ENCODE measurements at regions not wholly inside any gene's neighbourhood (a gene's known extent, or its start where the extent isn't known, plus 50 kb on each side); places are given as distances from the start of the nearest gene placed in this dataset.
A peak's percentile ranks its signal among the peaks of the same experiment; 100 is the strongest.

DNA sequence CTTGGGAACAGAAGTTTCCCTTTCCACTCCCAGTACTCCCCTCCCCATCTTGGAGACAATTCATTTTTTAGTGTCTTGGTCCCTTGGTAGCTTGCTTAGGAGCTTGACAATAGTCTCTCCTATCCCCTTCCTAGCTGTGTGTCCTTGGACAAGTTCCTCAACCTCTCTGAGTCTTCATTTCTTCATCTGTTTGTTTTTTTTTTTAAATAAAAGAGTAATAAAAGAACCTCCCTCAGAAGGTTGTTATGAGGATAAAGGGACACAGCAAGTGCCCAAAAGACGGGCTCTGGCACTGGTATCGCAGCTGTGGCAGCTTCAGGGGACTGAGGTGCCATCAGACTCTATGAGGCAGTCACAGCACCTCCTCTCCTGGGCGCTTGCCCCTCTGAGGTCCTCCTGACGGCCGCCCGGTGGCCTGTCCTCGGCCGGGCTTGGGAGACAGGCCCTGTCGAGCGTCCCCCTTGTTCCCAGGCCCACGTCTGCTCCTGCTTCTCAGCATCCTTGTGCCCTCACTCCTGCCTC, 689.2 kb downstream of the MATN1 start:
- no peak for ATAC-seq
- no peak for DNase-seq
- H3K27ac Mint-ChIP-seq = no peak overlapping the region
- H3K4me3 Mint-ChIP-seq = no peak overlapping the region
- CTCF ChIA-PET = no interaction called here
- peaks cover 1% of the 10 kb centered on the region for H3K36me3 Mint-ChIP-seq
- H3K4me1 Mint-ChIP-seq = no peaks in the 10 kb centered on the region
- H3K9me3 Mint-ChIP-seq (ENCODE audit: low read depth) = peaks cover 4% of the 10 kb centered on the region
- peaks cover 3% of the 10 kb centered on the region for H3K27me3 Mint-ChIP-seq

DNA sequence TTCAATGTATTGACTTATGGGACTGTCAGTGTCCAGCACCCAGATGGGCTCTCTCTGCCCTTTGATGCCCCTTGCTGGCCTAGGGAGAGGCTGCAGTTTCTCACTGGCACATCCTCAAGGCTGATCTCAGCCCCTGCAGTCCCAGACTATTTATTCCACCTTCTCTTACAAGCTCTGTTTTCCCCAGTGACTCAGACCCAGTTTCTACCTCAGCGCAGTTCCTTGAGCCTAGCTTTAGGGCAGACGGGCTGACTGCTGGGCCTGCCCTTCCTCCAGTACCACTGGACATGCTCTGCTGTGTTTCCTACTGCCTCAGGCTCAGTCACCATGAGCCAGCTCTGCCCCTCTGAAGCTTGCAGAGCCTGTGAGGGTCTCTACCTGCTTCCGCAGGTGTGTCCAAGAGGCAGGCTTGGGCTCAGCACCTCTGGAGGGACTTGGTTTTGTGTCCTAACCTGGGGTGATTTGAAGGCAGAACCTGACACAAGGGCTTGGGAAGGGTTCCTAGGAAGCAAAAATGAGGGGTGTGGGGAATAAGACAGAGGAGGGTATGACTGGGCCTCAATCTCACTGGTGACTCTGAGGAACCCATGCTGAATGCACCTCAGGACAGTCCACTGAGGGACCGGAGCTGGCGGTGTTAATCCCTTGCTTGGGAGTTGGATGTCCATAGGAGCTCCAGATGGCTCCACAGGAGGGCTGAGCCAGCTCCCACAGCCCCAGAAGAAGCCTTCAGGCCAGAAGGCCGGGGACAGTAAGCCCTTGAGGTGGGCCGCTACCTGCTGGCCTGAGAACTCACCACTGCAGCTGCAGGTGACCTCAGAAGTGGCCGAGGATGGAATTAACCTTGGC, 689.9 kb downstream of the MATN1 start:
- CTCF ChIA-PET = no interaction called here
- no peak overlapping the region for H3K4me3 Mint-ChIP-seq
- peaks cover 4% of the 10 kb centered on the region for H3K9me3 Mint-ChIP-seq (ENCODE audit: low read depth)
- H3K27ac Mint-ChIP-seq = no peak overlapping the region
- peaks cover 3% of the 10 kb centered on the region for H3K27me3 Mint-ChIP-seq
- DNase-seq (peak; percentile 31), ATAC-seq (no peak)
- peaks cover 1% of the 10 kb centered on the region for H3K36me3 Mint-ChIP-seq
- no peaks in the 10 kb centered on the region for H3K4me1 Mint-ChIP-seq

DNA sequence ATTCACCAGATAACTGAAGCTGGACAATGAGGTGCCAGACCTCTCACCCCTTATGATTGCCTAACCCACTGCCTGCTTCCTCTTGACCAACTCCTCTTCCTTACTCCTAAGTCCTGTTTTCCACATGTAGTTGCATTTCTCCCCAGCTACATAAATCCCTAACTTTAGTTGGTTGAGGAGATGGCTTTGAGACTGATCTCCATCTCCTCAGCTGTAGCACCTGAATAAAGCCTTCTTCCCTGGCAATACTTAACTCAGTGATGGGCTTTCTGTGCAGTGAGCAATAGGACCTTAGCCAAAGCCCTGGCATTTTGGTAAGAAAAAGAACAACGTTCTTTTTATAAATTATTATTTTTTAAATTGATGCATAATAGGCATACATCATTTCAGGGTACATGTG, 691.1 kb downstream of the MATN1 start:
- H3K4me1 Mint-ChIP-seq = no peaks in the 10 kb centered on the region
- peaks cover 3% of the 10 kb centered on the region for H3K27me3 Mint-ChIP-seq
- H3K36me3 Mint-ChIP-seq = peaks cover 1% of the 10 kb centered on the region
- peaks cover 4% of the 10 kb centered on the region for H3K9me3 Mint-ChIP-seq (ENCODE audit: low read depth)
- H3K27ac Mint-ChIP-seq = no peak overlapping the region
- ATAC-seq = no peak
- H3K4me3 Mint-ChIP-seq = no peak overlapping the region
- DNase-seq = no peak
- CTCF ChIA-PET = no interaction called here

DNA sequence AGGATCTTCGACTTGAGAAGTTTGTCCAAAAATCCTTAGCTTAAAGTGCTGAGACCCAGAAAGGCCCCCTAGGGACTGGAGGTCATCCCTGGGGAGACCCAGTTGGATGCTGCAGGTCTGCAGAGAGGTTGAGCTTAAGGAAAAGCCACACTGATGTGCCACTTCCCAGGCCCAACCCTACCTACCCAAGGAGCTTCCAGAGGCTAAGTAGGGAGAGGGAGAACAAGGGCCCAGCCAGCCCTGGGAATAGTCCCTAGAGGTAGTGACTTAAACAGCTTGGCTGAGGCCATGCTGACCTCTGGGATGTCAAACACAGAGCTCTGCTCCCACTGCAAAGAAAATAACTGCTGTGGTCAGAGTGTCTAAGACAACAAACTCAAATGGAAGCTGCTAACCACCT, 693.7 kb downstream of the MATN1 start:
- peaks cover 4% of the 10 kb centered on the region for H3K9me3 Mint-ChIP-seq (ENCODE audit: low read depth)
- no peaks in the 10 kb centered on the region for H3K4me1 Mint-ChIP-seq
- ATAC-seq (no peak), DNase-seq (peak; percentile 15)
- no peak overlapping the region for H3K4me3 Mint-ChIP-seq
- H3K27ac Mint-ChIP-seq = no peak overlapping the region
- peaks cover 11% of the 10 kb centered on the region for H3K27me3 Mint-ChIP-seq
- peaks cover 1% of the 10 kb centered on the region for H3K36me3 Mint-ChIP-seq
- CTCF ChIA-PET = no interaction called here

DNA sequence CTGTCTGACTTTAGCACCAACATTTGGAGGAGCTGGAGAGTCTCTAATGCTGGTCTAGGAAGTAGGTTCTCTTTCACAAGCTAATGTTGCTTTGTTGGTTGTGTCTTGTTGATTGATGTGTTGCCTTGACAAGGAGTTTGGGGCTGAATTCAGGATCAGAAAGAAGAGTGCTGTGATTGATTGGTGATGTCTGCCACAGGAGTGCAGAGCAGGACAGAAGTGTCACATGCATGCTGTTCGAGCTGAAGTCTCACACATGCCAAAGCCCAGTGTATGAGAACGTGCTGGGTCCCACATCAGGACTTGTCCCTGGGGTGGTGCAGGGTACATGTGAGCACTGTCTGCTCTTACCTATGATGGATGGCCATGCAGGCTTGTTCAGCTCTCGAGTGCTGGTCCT, 694.4 kb downstream of the MATN1 start:
- H3K4me3 Mint-ChIP-seq = no peak overlapping the region
- H3K36me3 Mint-ChIP-seq = peaks cover 1% of the 10 kb centered on the region
- H3K27ac Mint-ChIP-seq = no peak overlapping the region
- no peaks in the 10 kb centered on the region for H3K4me1 Mint-ChIP-seq
- CTCF ChIA-PET = no interaction called here
- H3K27me3 Mint-ChIP-seq = peaks cover 11% of the 10 kb centered on the region
- H3K9me3 Mint-ChIP-seq (ENCODE audit: low read depth) = peaks cover 4% of the 10 kb centered on the region
- DNase-seq (peak; percentile 31), ATAC-seq (no peak)

DNA sequence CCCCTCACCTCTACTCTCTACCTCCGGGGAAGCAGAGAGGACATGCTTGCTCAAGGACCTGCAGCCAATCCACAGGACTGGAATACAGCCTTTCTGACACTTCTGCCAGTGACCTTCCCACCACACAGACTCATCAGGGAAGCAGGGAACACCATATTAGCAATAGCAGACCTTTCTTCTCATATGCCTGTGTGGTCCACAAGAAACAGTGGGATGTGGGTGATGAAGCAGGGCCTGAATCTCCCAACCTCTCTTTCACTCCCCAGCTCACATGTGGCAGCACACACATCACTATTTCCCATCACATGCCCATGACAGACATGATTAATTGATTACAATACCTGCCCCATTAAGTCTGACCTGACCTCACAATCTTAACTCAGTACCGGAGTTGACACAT, 695.1 kb downstream of the MATN1 start:
- Mint-ChIP-seq H3K4me1 (no peaks in the 10 kb centered on the region), H3K4me3 (no peak overlapping the region), H3K9me3 (ENCODE audit: low read depth) (peaks cover 4% of the 10 kb centered on the region), H3K27ac (no peak overlapping the region), H3K36me3 (peaks cover 1% of the 10 kb centered on the region), H3K27me3 (peaks cover 11% of the 10 kb centered on the region)
- ATAC-seq (no peak), DNase-seq (peak; percentile 25)
- CTCF ChIA-PET = no interaction called here

DNA sequence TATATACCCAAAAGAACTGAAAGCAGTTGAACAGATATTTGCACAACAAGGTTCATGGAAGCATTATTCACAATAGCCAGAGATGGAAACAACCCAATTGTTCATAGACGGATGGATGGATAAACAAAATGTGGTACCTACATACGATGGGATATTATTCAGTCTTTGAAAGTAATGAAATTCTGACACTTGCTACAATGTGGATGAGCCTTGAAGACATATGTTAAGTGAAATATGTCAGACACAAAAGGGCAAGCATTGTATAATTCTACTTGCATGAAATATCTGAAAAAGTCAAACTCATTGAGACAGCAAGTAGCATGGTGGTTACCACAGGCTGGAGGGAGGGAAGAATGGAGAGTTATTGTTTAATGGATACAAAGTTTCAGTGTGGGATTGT, 696.1 kb downstream of the MATN1 start:
- H3K4me1 Mint-ChIP-seq = no peaks in the 10 kb centered on the region
- H3K4me3 Mint-ChIP-seq = no peak overlapping the region
- peaks cover under 1% of the 10 kb centered on the region for H3K36me3 Mint-ChIP-seq
- CTCF ChIA-PET = no interaction called here
- H3K9me3 Mint-ChIP-seq (ENCODE audit: low read depth) = peaks cover 1% of the 10 kb centered on the region
- H3K27me3 Mint-ChIP-seq = peaks cover 11% of the 10 kb centered on the region
- DNase-seq = no peak
- no peak overlapping the region for H3K27ac Mint-ChIP-seq
- no peak for ATAC-seq

DNA sequence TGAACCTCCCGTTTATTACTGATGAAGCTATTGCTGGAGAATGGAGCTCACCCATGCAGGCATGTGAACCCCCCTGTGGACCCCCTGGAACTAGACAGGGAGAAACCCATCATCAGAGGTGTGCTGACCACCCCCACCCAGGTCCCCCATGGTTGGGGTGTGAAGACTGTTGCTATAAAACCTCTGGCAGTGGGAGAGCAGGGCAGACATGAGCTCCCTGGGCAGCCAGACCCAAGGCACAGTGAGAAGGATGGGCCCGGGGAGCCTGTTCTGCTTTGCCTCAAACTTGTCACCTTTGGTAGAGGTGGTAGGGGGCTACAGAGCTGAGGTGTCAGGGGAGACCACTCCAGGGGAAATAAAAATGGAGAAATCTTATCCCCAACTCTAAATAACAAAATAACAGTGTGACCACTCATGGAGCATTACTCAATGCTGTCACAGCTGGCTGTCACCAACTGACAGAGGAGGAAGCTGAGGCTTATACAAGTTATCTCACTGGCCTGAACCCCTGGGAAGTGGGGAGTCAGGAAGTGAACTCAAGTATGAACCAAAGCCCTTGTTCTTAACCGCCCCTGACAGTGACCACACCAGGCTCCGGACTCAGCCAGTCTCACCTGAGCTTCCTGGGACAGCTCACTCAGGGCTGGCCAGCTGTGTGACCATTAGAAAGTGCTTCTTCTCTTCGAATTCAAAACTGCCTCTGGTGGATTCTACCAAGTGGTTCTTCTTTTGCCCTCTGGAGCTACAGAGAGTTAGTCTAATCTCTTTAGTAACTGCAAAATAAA, 698.8 kb downstream of the MATN1 start:
- Mint-ChIP-seq H3K4me1 (no peaks in the 10 kb centered on the region), H3K9me3 (ENCODE audit: low read depth) (no peaks in the 10 kb centered on the region), H3K36me3 (no peaks in the 10 kb centered on the region), H3K4me3 (no peak overlapping the region), H3K27me3 (peaks cover 9% of the 10 kb centered on the region), H3K27ac (no peak overlapping the region)
- DNase-seq = peak; percentile 21
- CTCF ChIA-PET = no interaction called here
- no peak for ATAC-seq

DNA sequence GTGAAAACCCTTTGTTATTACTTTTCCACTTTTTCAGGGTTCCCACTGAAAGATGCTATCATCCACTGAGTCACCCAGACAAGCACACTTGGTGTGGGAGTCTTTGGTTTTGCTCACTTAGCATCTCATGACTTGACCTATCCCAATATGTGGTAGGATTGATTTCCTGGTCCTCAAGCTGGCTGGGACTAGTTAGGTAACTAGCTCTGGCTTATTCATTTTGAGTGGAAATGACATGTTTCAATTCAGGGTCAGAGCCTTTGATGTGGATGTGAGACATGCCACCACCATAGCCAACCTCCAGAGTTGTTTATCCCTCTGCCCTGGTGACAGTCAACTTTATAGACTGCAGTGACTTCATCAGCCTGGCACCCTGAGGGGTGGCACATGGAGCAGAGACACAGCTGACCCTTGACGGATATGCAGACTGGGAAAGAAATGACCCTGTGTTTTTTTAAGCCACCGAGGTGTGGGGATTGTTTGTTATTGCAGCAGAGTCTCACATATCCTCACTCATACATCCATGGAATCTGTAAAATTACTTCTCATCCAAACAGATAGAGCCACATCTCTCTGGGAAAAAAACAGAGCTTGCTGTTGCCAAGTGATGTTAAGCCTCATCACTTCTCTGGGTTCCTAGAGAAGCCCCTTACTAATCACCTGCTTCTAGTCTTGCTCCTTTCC, 699.9 kb downstream of the MATN1 start:
- no peaks in the 10 kb centered on the region for H3K9me3 Mint-ChIP-seq (ENCODE audit: low read depth)
- H3K4me3 Mint-ChIP-seq = no peak overlapping the region
- H3K4me1 Mint-ChIP-seq = no peaks in the 10 kb centered on the region
- peaks cover 9% of the 10 kb centered on the region for H3K27me3 Mint-ChIP-seq
- ATAC-seq (no peak), DNase-seq (peak; percentile 11)
- no peak overlapping the region for H3K27ac Mint-ChIP-seq
- H3K36me3 Mint-ChIP-seq = no peaks in the 10 kb centered on the region
- CTCF ChIA-PET = no interaction called here

DNA sequence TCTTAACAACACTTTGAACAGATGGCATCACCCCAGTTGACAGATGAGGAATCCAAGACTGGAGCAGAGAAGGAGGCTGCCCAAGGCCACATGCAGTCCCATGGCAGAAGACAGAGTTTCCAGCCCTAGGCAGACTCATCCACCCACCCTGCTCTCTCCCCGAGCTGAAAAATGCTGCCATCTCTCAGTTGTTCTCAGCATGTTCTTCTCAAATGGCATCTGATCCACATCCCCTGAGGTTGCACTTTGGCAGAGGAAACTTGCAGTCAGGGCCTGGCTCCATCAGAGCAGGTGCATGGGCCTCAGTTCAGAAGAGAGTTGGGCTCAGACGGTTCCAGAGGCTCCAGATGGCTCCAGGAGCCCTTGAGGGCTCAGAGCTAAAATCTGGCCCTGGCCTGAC, 709.4 kb downstream of the MATN1 start:
- CTCF ChIA-PET = no interaction called here
- Mint-ChIP-seq H3K27me3 (no peaks in the 10 kb centered on the region), H3K9me3 (ENCODE audit: low read depth) (no peaks in the 10 kb centered on the region), H3K27ac (no peak overlapping the region), H3K4me3 (no peak overlapping the region), H3K4me1 (no peaks in the 10 kb centered on the region), H3K36me3 (no peaks in the 10 kb centered on the region)
- ATAC-seq = no peak
- no peak for DNase-seq

DNA sequence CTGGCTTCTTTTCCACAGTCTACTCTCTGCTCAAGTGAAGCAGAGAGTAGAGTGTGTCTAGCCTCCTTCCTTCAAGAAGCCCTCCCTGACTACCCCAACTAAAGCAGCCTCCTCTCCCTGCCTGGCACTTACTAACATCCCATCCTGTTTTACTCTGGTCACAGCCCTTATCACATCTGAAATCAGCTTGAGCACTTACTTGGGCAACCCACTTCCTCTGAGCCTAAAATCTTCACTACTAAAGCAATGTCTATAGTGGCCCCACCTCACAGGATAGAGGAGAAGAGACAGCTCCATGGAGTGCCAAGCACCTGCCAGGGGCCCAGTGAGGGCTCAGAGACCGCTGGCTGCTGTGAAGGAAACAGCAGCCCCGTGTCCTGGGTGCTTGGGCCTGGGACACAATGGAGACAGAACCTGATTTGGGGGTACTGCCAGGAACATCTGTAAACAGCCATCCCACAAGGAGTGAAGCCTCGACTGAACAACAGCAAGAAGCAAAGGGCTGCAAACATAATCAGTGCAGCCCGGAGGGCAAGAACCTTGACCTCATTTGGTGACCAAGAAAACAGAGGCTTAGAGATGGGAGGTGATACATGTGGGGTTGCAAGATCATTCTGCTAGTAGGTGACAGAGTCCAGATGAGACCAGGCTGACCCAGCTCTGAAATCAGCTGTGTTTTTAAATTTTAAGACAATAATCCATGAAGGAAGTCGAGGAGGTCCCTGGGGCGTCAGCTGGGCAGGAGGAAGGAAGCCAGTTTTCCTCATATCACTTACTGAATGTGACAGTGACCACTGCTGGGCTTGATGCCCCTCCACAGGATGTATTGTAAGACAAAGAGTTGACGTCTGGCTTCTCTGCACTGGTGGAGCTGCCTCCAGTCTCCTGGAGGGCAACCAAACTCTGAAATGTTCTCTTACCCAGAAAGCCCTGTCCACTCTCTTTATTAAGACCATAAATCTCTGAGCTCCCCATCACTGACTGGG, 710.6 kb downstream of the MATN1 start:
- H3K4me3 Mint-ChIP-seq = no peak overlapping the region
- no peaks in the 10 kb centered on the region for H3K27me3 Mint-ChIP-seq
- H3K27ac Mint-ChIP-seq = no peak overlapping the region
- H3K4me1 Mint-ChIP-seq = no peaks in the 10 kb centered on the region
- H3K9me3 Mint-ChIP-seq (ENCODE audit: low read depth) = no peaks in the 10 kb centered on the region
- no peak for DNase-seq
- ATAC-seq = no peak
- no peaks in the 10 kb centered on the region for H3K36me3 Mint-ChIP-seq
- CTCF ChIA-PET = no interaction called here

DNA sequence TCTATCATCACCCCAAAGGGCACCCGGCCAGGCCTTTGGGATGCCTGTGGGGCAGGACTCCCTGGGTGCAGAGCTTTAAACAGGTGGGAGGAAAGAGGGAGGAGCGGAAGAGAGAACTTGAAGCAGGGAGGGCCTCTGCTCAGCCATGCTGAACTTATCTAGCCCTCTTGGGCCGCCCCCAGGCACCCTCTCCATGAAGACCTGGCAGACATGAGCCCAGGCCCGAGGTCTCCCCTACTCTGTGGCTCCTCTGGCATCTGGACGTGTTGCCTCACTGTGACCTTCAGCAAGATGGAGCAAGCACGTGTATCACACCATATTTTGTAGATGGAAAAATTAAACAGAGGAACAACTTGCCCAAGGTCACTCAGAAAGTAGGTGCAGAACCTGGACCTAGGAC, 711.4 kb downstream of the MATN1 start:
- no peak overlapping the region for H3K4me3 Mint-ChIP-seq
- no peak overlapping the region for H3K27ac Mint-ChIP-seq
- H3K36me3 Mint-ChIP-seq = no peaks in the 10 kb centered on the region
- DNase-seq = no peak
- H3K4me1 Mint-ChIP-seq = no peaks in the 10 kb centered on the region
- ATAC-seq = no peak
- CTCF ChIA-PET = no interaction called here
- H3K9me3 Mint-ChIP-seq (ENCODE audit: low read depth) = no peaks in the 10 kb centered on the region
- H3K27me3 Mint-ChIP-seq = no peaks in the 10 kb centered on the region

All from activated CD8-positive, alpha-beta memory T cell treated with anti-CD3 and anti-CD28 coated beads, Interleukin-2, amount 10 ng/mL, durations not matched to agents 7 days and 5 days (primary cell).